ENCODE measurements at regions not wholly inside any gene's neighbourhood (a gene's known extent, or its start where the extent isn't known, plus 50 kb on each side); places are given as distances from the start of the nearest gene placed in this dataset.

GRCh38 chr11:37409124-37409523, 811.1 kb upstream of the RAG2 start:
- H3K27me3 ChIP-seq (ENCODE audit: control insufficient read depth in 1 of 2, insufficient read depth in 2 of 2, low read length in 2 of 2) = no peaks in the 10 kb centered on the region
- no peaks in the 10 kb centered on the region for H3K36me3 ChIP-seq (ENCODE audit: insufficient read depth, low read length)
- H3K9ac ChIP-seq (ENCODE audit: low read length) = no peak overlapping the region
- H3K27ac ChIP-seq (ENCODE audit: low read depth, low read length) = no peak overlapping the region
- no peak overlapping the region for H3K4me3 ChIP-seq (ENCODE audit: low read depth in 1 of 2, low read length in 2 of 2)
- H3K4me1 ChIP-seq (ENCODE audit: insufficient read depth, low read length) = no peaks in the 10 kb centered on the region
- no peaks in the 10 kb centered on the region for H3K9me3 ChIP-seq (ENCODE audit: low read length)

GRCh38 chr11:37407461-37407860, 809.4 kb upstream of the RAG2 start:
- H3K9me3 ChIP-seq (ENCODE audit: low read length) = no peaks in the 10 kb centered on the region
- no peak overlapping the region for H3K4me3 ChIP-seq (ENCODE audit: low read depth in 1 of 2, low read length in 2 of 2)
- no peaks in the 10 kb centered on the region for H3K27me3 ChIP-seq (ENCODE audit: control insufficient read depth in 1 of 2, insufficient read depth in 2 of 2, low read length in 2 of 2)

GRCh38 chr11:37406651-37407050, 808.6 kb upstream of the RAG2 start:
- Histone ChIP-seq H3K27me3 (ENCODE audit: control insufficient read depth in 1 of 2, insufficient read depth in 2 of 2, low read length in 2 of 2) (no peaks in the 10 kb centered on the region), H3K36me3 (ENCODE audit: insufficient read depth, low read length) (no peaks in the 10 kb centered on the region), H3K9me3 (ENCODE audit: low read length) (no peaks in the 10 kb centered on the region), H3K27ac (ENCODE audit: low read depth, low read length) (no peak overlapping the region), H3K9ac (ENCODE audit: low read length) (no peak overlapping the region), H3K4me1 (ENCODE audit: insufficient read depth, low read length) (no peaks in the 10 kb centered on the region), H3K4me3 (ENCODE audit: low read depth in 1 of 2, low read length in 2 of 2) (no peak overlapping the region)

More at GRCh38 chr11:37407461-37407860, 809.4 kb upstream of the RAG2 start:
- H3K27ac ChIP-seq (ENCODE audit: low read depth, low read length) = no peak overlapping the region
- no peaks in the 10 kb centered on the region for H3K4me1 ChIP-seq (ENCODE audit: insufficient read depth, low read length)
- H3K36me3 ChIP-seq (ENCODE audit: insufficient read depth, low read length) = no peaks in the 10 kb centered on the region
- no peak overlapping the region for H3K9ac ChIP-seq (ENCODE audit: low read length)

GRCh38 chr11:37404231-37404630, 806.2 kb upstream of the RAG2 start:
- Histone ChIP-seq H3K9ac (ENCODE audit: low read length) (no peak overlapping the region), H3K27ac (ENCODE audit: low read depth, low read length) (no peak overlapping the region), H3K4me1 (ENCODE audit: insufficient read depth, low read length) (no peaks in the 10 kb centered on the region)

GRCh38 chr11:37402663-37403062, 804.6 kb upstream of the RAG2 start:
- Histone ChIP-seq H3K27ac (ENCODE audit: low read depth, low read length) (no peak overlapping the region), H3K36me3 (ENCODE audit: insufficient read depth, low read length) (no peaks in the 10 kb centered on the region), H3K4me1 (ENCODE audit: insufficient read depth, low read length) (no peaks in the 10 kb centered on the region), H3K4me3 (ENCODE audit: low read depth in 1 of 2, low read length in 2 of 2) (no peak overlapping the region), H3K9me3 (ENCODE audit: low read length) (no peaks in the 10 kb centered on the region), H3K9ac (ENCODE audit: low read length) (no peak overlapping the region), H3K27me3 (ENCODE audit: control insufficient read depth in 1 of 2, insufficient read depth in 2 of 2, low read length in 2 of 2) (no peaks in the 10 kb centered on the region)

More at GRCh38 chr11:37404231-37404630, 806.2 kb upstream of the RAG2 start:
- H3K27me3 ChIP-seq (ENCODE audit: control insufficient read depth in 1 of 2, insufficient read depth in 2 of 2, low read length in 2 of 2) = no peaks in the 10 kb centered on the region
- no peaks in the 10 kb centered on the region for H3K9me3 ChIP-seq (ENCODE audit: low read length)
- H3K36me3 ChIP-seq (ENCODE audit: insufficient read depth, low read length) = no peaks in the 10 kb centered on the region
- no peak overlapping the region for H3K4me3 ChIP-seq (ENCODE audit: low read depth in 1 of 2, low read length in 2 of 2)

GRCh38 chr11:37394236-37394870, 796.3 kb upstream of the RAG2 start:
- Histone ChIP-seq H3K4me3 (ENCODE audit: low read depth in 1 of 2, low read length in 2 of 2) (no peak overlapping the region), H3K9me3 (ENCODE audit: low read length) (no peaks in the 10 kb centered on the region), H3K27ac (ENCODE audit: low read depth, low read length) (no peak overlapping the region), H3K9ac (ENCODE audit: low read length) (no peak overlapping the region), H3K27me3 (ENCODE audit: control insufficient read depth in 1 of 2, insufficient read depth in 2 of 2, low read length in 2 of 2) (no peaks in the 10 kb centered on the region), H3K36me3 (ENCODE audit: insufficient read depth, low read length) (no peaks in the 10 kb centered on the region), H3K4me1 (ENCODE audit: insufficient read depth, low read length) (no peaks in the 10 kb centered on the region)

GRCh38 chr11:37391615-37392014, 793.6 kb upstream of the RAG2 start:
- H3K36me3 ChIP-seq (ENCODE audit: insufficient read depth, low read length) = no peaks in the 10 kb centered on the region
- no peak overlapping the region for H3K27ac ChIP-seq (ENCODE audit: low read depth, low read length)
- H3K9ac ChIP-seq (ENCODE audit: low read length) = no peak overlapping the region
- no peaks in the 10 kb centered on the region for H3K27me3 ChIP-seq (ENCODE audit: control insufficient read depth in 1 of 2, insufficient read depth in 2 of 2, low read length in 2 of 2)
- no peak overlapping the region for H3K4me3 ChIP-seq (ENCODE audit: low read depth in 1 of 2, low read length in 2 of 2)
- no peaks in the 10 kb centered on the region for H3K4me1 ChIP-seq (ENCODE audit: insufficient read depth, low read length)
- H3K9me3 ChIP-seq (ENCODE audit: low read length) = no peaks in the 10 kb centered on the region

GRCh38 chr11:37390576-37391083, 792.6 kb upstream of the RAG2 start:
- Histone ChIP-seq H3K27me3 (ENCODE audit: control insufficient read depth in 1 of 2, insufficient read depth in 2 of 2, low read length in 2 of 2) (no peaks in the 10 kb centered on the region), H3K4me3 (ENCODE audit: low read depth in 1 of 2, low read length in 2 of 2) (no peak overlapping the region), H3K36me3 (ENCODE audit: insufficient read depth, low read length) (no peaks in the 10 kb centered on the region), H3K4me1 (ENCODE audit: insufficient read depth, low read length) (no peaks in the 10 kb centered on the region), H3K9me3 (ENCODE audit: low read length) (no peaks in the 10 kb centered on the region), H3K27ac (ENCODE audit: low read depth, low read length) (no peak overlapping the region), H3K9ac (ENCODE audit: low read length) (no peak overlapping the region)

GRCh38 chr11:37378958-37379357, 780.9 kb upstream of the RAG2 start:
- Histone ChIP-seq H3K4me1 (ENCODE audit: insufficient read depth, low read length) (no peaks in the 10 kb centered on the region), H3K27me3 (ENCODE audit: control insufficient read depth in 1 of 2, insufficient read depth in 2 of 2, low read length in 2 of 2) (no peaks in the 10 kb centered on the region), H3K9ac (ENCODE audit: low read length) (no peak overlapping the region), H3K36me3 (ENCODE audit: insufficient read depth, low read length) (no peaks in the 10 kb centered on the region), H3K9me3 (ENCODE audit: low read length) (no peaks in the 10 kb centered on the region), H3K4me3 (ENCODE audit: low read depth in 1 of 2, low read length in 2 of 2) (no peak overlapping the region), H3K27ac (ENCODE audit: low read depth, low read length) (no peak overlapping the region)

- Histone ChIP-seq H3K9ac (ENCODE audit: low read length) (no peak overlapping the region), H3K4me1 (ENCODE audit: insufficient read depth, low read length) (no peaks in the 10 kb centered on the region), H3K9me3 (ENCODE audit: low read length) (no peaks in the 10 kb centered on the region), H3K4me3 (ENCODE audit: low read depth in 1 of 2, low read length in 2 of 2) (no peak overlapping the region), H3K27ac (ENCODE audit: low read depth, low read length) (no peak overlapping the region), H3K36me3 (ENCODE audit: insufficient read depth, low read length) (no peaks in the 10 kb centered on the region), H3K27me3 (ENCODE audit: control insufficient read depth in 1 of 2, insufficient read depth in 2 of 2, low read length in 2 of 2) (no peaks in the 10 kb centered on the region)
Observed at GRCh38 chr11:37372667-37373066, 774.6 kb upstream of the RAG2 start.

- no peak overlapping the region for H3K9ac ChIP-seq (ENCODE audit: low read length)
- H3K27ac ChIP-seq (ENCODE audit: low read depth, low read length) = no peak overlapping the region
- H3K27me3 ChIP-seq (ENCODE audit: control insufficient read depth in 1 of 2, insufficient read depth in 2 of 2, low read length in 2 of 2) = no peaks in the 10 kb centered on the region
- H3K9me3 ChIP-seq (ENCODE audit: low read length) = no peaks in the 10 kb centered on the region
- no peaks in the 10 kb centered on the region for H3K4me1 ChIP-seq (ENCODE audit: insufficient read depth, low read length)
- no peaks in the 10 kb centered on the region for H3K36me3 ChIP-seq (ENCODE audit: insufficient read depth, low read length)
- H3K4me3 ChIP-seq (ENCODE audit: low read depth in 1 of 2, low read length in 2 of 2) = no peak overlapping the region
Observed at GRCh38 chr11:37371346-37371970, 773.4 kb upstream of the RAG2 start.

- no peaks in the 10 kb centered on the region for H3K27me3 ChIP-seq (ENCODE audit: control insufficient read depth in 1 of 2, insufficient read depth in 2 of 2, low read length in 2 of 2)
- no peak overlapping the region for H3K27ac ChIP-seq (ENCODE audit: low read depth, low read length)
- no peak overlapping the region for H3K9ac ChIP-seq (ENCODE audit: low read length)
- no peaks in the 10 kb centered on the region for H3K9me3 ChIP-seq (ENCODE audit: low read length)
- H3K36me3 ChIP-seq (ENCODE audit: insufficient read depth, low read length) = no peaks in the 10 kb centered on the region
- no peaks in the 10 kb centered on the region for H3K4me1 ChIP-seq (ENCODE audit: insufficient read depth, low read length)
- no peak overlapping the region for H3K4me3 ChIP-seq (ENCODE audit: low read depth in 1 of 2, low read length in 2 of 2)
Observed at GRCh38 chr11:37370817-37371216, 772.8 kb upstream of the RAG2 start.

Measured in muscle layer of colon (tissue), 2 donors.